ENCODE measurements at regions not wholly inside any gene's neighbourhood (a gene's known extent, or its start where the extent isn't known, plus 50 kb on each side); places are given as distances from the start of the nearest gene placed in this dataset.

DNA sequence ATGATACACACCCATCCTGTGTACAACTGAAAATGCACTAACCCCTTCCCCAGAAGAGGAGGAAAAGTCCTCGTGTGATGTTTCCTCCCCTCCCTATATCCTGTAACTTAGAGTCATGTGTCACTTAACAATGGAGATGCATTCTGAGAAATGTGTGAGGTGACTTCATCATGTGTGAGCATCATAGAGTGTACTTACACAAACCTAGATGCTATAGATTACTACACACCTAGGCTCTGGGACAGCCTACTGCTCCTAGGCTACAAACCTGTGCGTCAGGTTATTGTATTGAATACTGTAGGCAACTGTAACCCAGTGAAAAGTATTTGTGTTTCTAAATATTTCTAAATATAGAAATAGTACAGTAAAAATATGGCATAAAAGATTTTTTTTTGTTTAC lies 98.6 kb upstream of the FAM180A start:
- TF ChIP-seq CTCF (IDR thresholded peaks at IDR 0.05) (no peak), EZH2 (IDR thresholded peaks at IDR 0.05) (no peak)
